Kasumi-1 (cell line): ENCODE measurements at regions not wholly inside any gene's neighbourhood (a gene's known extent, or its start where the extent isn't known, plus 50 kb on each side); places are given as distances from the start of the nearest gene placed in this dataset.
"Not testable (repeated sequence)": the region's sequence is repeated elsewhere in the genome, so short reads cannot be mapped to it uniquely, and the experiment has no call there.

Experiments
- DNase-seq, 2 experiments: peaks; one replicate each; lab custom pipeline; 2025; lab: John Stamatoyannopoulos, UW

- not testable (repeated sequence) for DNase-seq
Observed at GRCh38 chr16:88245241-88246081, 137.3 kb upstream of the ZNF469 start.

GRCh38 chr16:88246955-88247582 lies 135.7 kb upstream of the ZNF469 start:
- not testable (repeated sequence) for DNase-seq

GRCh38 chr16:88247583-88247966 lies 135.2 kb upstream of the ZNF469 start:
- DNase-seq: not testable (repeated sequence)

GRCh38 chr16:88248761-88249160 lies 134.0 kb upstream of the ZNF469 start:
- not testable (repeated sequence) for DNase-seq

GRCh38 chr16:88250381-88250780 lies 132.4 kb upstream of the ZNF469 start:
- not testable (repeated sequence) for DNase-seq

- DNase-seq: not testable (repeated sequence)
Observed at GRCh38 chr16:88252057-88252794, 130.5 kb upstream of the ZNF469 start.

- DNase-seq: not testable (repeated sequence)
Observed at GRCh38 chr16:88258141-88258540, 124.6 kb upstream of the ZNF469 start.

GRCh38 chr16:88258764-88259525 lies 123.8 kb upstream of the ZNF469 start:
- DNase-seq: not testable (repeated sequence)

- DNase-seq: not testable (repeated sequence)
Observed at GRCh38 chr16:88259538-88259937, 123.2 kb upstream of the ZNF469 start.

GRCh38 chr16:88260146-88260545 lies 122.6 kb upstream of the ZNF469 start:
- DNase-seq: not testable (repeated sequence)

- DNase-seq: not testable (repeated sequence)
Observed at GRCh38 chr16:88260881-88261665, 121.7 kb upstream of the ZNF469 start.

GRCh38 chr16:88261814-88262605 lies 120.7 kb upstream of the ZNF469 start:
- not testable (repeated sequence) for DNase-seq

GRCh38 chr16:88262858-88263563 lies 119.7 kb upstream of the ZNF469 start:
- DNase-seq: not testable (repeated sequence)

GRCh38 chr16:88263681-88264287 lies 119.0 kb upstream of the ZNF469 start:
- DNase-seq: not testable (repeated sequence)

GRCh38 chr16:88264641-88265285 lies 118.0 kb upstream of the ZNF469 start:
- DNase-seq: peak in 1 of 2 experiments; percentile 39

GRCh38 chr16:88265286-88265938 lies 117.3 kb upstream of the ZNF469 start:
- not testable (repeated sequence) for DNase-seq

- DNase-seq: not testable (repeated sequence)
Observed at GRCh38 chr16:88266036-88266435, 116.7 kb upstream of the ZNF469 start.
